Panc1 (cell line): ENCODE measurements at regions not wholly inside any gene's neighbourhood (a gene's known extent, or its start where the extent isn't known, plus 50 kb on each side); places are given as distances from the start of the nearest gene placed in this dataset.

Experiments
- ATAC-seq: fragments of 200-7000 bp; cut with Tn5 transposase; 2 replicates; pipeline ENCODE4 v1.9.1; 2020; ENCODE audit warnings: mild to moderate bottlenecking, moderate library complexity
- BruUV-seq: library from RNA; stranded (reverse); fragments of 400-500 nt; replicated peaks from 2 replicates; lab custom pipeline; 2021; lab: Mats Ljungman, UMichigan
- CTCF ChIA-PET: fragments of 300-600 bp; sonication (Branson Sonifier 250); formaldehyde crosslinking; loops from one replicate; lab custom pipeline; 2022; ENCODE audit warnings: antibody characterized with exemption; lab: Charles Lee
- POLR2A ChIA-PET: fragments of 300-600 bp; sonication (Branson Sonifier 250); formaldehyde crosslinking; loops from one replicate; lab custom pipeline; 2022; ENCODE audit warnings: antibody characterized with exemption; lab: Charles Lee
- DNase-seq: peaks from one replicate; pipeline ENCODE4 v3.0.0-alpha.2; 2010; ENCODE audit warnings: low read depth, low spot score
- H3K27ac ChIP-seq: 2 replicates; pipeline ENCODE4 v1.5.1; 2011; ENCODE audit warnings: mild to moderate bottlenecking, low read length, inconsistent platforms
- H3K27me3 ChIP-seq: fragments of 200-500 bp; sonication (Bioruptor generic); 2 replicates; pipeline ENCODE4 v1.6.0; 2014; ENCODE audit warnings: low read length, inconsistent platforms; ENCODE audit not compliant: control insufficient read depth, insufficient read depth
- H3K36me3 ChIP-seq: fragments of 200-500 bp; sonication (Bioruptor generic); 2 replicates; pipeline ENCODE4 v1.5.1; 2014; ENCODE audit warnings: inconsistent platforms, mild to moderate bottlenecking, low read length, moderate library complexity; ENCODE audit not compliant: control insufficient read depth, insufficient read depth
- H3K4me1 ChIP-seq: 2 replicates; pipeline ENCODE4 v1.5.1; 2011; ENCODE audit warnings: inconsistent platforms, mild to moderate bottlenecking, low read length, moderate library complexity; ENCODE audit not compliant: control insufficient read depth, insufficient read depth
- H3K4me3 ChIP-seq, 2 experiments: 2 replicates each; pipeline ENCODE4 v1.5.1; 2011 to 2012; ENCODE audit warnings: low read depth in 2 of 2, low read length in 2 of 2, mild to moderate bottlenecking in 2 of 2, inconsistent platforms in 1 of 2, moderate library complexity in 1 of 2
- H3K9me3 ChIP-seq: fragments of 200-500 bp; sonication (Bioruptor generic); 2 replicates; pipeline ENCODE4 v1.5.1; 2014; ENCODE audit warnings: low read depth, mild to moderate bottlenecking, inconsistent platforms, low read length, moderate library complexity; ENCODE audit not compliant: control insufficient read depth, insufficient read depth
- POLR2AphosphoS5 ChIP-seq: IDR thresholded peaks from 2 replicates; pipeline ENCODE4 v1.6.1; 2012; ENCODE audit warnings: mild to moderate bottlenecking, low read depth, low read length, moderate library complexity
- SIN3A ChIP-seq: IDR thresholded peaks from 2 replicates; pipeline ENCODE4 v1.6.1; 2012; ENCODE audit warnings: low read depth, mild to moderate bottlenecking, low read length, moderate library complexity, borderline replicate concordance; ENCODE audit not compliant: insufficient read depth
- TCF7L2 ChIP-seq: IDR thresholded peaks from 2 replicates; pipeline ENCODE4 v1.6.1; 2011; ENCODE audit warnings: mild to moderate bottlenecking, low read depth, low read length, inconsistent platforms
- in situ Hi-C: cut with HindIII; loops from 2 replicates; pipeline ENCODE4 v1.10.0; 2016; ENCODE audit warnings: low sequenced_read_pairs, low pct_unique_long_range_greater_than_20kb
- intact Hi-C: fragments of 100-400 bp; cut with micrococcal nuclease; formaldehyde crosslinking; loops from one replicate; pipeline ENCODE4 v1.10.0; 2022; ENCODE audit not compliant: unreplicated experiment
- TF ChIP-seq, protein P1 (sequence below), 2 experiments: IDR thresholded peaks; 2 replicates each; pipeline ENCODE4 v1.6.1; 2011 to 2012; ENCODE audit warnings: low read depth in 2 of 2, control low read depth in 1 of 2, low read length in 1 of 2, mild to moderate bottlenecking in 1 of 2, moderate library complexity in 1 of 2; ENCODE audit not compliant: insufficient read depth in 1 of 2
- TF ChIP-seq, protein P2 (sequence below): fragments of 450-650 bp; IDR thresholded peaks from 2 replicates; pipeline ENCODE4 v1.5.1; 2017; ENCODE audit warnings: mild to moderate bottlenecking

DNA sequence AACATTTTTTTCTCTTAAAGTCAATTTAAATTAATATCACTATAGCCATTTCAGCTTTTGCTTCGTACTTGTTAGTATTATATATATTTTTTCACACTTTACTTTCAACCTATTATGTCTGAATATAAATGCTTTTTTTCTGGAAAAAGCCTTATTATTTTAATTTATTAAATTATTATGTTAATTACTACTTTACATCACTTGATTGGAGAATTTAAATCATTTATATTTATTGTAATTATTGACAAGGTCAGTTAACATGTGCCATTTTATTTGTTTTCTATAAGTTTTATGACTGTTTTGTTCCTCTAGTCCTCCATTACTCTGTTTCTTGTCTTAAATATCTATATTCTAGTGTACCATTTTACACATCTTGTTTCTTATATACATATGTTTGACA, 1333.4 kb upstream of the MIR17HG start:
- no peak overlapping the region for H3K4me3 ChIP-seq
- TF ChIP-seq SIN3A (no peak), POLR2AphosphoS5 (no peak), TCF7L2 (no peak)
- TF ChIP-seq, protein P1, sequence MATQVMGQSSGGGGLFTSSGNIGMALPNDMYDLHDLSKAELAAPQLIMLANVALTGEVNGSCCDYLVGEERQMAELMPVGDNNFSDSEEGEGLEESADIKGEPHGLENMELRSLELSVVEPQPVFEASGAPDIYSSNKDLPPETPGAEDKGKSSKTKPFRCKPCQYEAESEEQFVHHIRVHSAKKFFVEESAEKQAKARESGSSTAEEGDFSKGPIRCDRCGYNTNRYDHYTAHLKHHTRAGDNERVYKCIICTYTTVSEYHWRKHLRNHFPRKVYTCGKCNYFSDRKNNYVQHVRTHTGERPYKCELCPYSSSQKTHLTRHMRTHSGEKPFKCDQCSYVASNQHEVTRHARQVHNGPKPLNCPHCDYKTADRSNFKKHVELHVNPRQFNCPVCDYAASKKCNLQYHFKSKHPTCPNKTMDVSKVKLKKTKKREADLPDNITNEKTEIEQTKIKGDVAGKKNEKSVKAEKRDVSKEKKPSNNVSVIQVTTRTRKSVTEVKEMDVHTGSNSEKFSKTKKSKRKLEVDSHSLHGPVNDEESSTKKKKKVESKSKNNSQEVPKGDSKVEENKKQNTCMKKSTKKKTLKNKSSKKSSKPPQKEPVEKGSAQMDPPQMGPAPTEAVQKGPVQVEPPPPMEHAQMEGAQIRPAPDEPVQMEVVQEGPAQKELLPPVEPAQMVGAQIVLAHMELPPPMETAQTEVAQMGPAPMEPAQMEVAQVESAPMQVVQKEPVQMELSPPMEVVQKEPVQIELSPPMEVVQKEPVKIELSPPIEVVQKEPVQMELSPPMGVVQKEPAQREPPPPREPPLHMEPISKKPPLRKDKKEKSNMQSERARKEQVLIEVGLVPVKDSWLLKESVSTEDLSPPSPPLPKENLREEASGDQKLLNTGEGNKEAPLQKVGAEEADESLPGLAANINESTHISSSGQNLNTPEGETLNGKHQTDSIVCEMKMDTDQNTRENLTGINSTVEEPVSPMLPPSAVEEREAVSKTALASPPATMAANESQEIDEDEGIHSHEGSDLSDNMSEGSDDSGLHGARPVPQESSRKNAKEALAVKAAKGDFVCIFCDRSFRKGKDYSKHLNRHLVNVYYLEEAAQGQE (IDR thresholded peaks at IDR 0.05; ENCODE audit: insufficient read depth in 1 of 2, low read depth in 2 of 2, low read length in 1 of 2), result no peak
- TF ChIP-seq, protein P2, sequence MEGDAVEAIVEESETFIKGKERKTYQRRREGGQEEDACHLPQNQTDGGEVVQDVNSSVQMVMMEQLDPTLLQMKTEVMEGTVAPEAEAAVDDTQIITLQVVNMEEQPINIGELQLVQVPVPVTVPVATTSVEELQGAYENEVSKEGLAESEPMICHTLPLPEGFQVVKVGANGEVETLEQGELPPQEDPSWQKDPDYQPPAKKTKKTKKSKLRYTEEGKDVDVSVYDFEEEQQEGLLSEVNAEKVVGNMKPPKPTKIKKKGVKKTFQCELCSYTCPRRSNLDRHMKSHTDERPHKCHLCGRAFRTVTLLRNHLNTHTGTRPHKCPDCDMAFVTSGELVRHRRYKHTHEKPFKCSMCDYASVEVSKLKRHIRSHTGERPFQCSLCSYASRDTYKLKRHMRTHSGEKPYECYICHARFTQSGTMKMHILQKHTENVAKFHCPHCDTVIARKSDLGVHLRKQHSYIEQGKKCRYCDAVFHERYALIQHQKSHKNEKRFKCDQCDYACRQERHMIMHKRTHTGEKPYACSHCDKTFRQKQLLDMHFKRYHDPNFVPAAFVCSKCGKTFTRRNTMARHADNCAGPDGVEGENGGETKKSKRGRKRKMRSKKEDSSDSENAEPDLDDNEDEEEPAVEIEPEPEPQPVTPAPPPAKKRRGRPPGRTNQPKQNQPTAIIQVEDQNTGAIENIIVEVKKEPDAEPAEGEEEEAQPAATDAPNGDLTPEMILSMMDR, result no peak
- H3K36me3 ChIP-seq, result no peaks in the 10 kb centered on the region
- ATAC-seq, result no peak
- intact Hi-C loops, result no loop called here
- no peaks in the 10 kb centered on the region for H3K9me3 ChIP-seq
- H3K27ac ChIP-seq, result no peak overlapping the region
- no peaks in the 10 kb centered on the region for H3K4me1 ChIP-seq
- ChIA-PET POLR2A (no interaction called here), CTCF (no interaction called here)
- in situ Hi-C loops, result no loop called here
- no TSS peak for BruUV-seq
- no peaks in the 10 kb centered on the region for H3K27me3 ChIP-seq
- DNase-seq, result no peak

DNA sequence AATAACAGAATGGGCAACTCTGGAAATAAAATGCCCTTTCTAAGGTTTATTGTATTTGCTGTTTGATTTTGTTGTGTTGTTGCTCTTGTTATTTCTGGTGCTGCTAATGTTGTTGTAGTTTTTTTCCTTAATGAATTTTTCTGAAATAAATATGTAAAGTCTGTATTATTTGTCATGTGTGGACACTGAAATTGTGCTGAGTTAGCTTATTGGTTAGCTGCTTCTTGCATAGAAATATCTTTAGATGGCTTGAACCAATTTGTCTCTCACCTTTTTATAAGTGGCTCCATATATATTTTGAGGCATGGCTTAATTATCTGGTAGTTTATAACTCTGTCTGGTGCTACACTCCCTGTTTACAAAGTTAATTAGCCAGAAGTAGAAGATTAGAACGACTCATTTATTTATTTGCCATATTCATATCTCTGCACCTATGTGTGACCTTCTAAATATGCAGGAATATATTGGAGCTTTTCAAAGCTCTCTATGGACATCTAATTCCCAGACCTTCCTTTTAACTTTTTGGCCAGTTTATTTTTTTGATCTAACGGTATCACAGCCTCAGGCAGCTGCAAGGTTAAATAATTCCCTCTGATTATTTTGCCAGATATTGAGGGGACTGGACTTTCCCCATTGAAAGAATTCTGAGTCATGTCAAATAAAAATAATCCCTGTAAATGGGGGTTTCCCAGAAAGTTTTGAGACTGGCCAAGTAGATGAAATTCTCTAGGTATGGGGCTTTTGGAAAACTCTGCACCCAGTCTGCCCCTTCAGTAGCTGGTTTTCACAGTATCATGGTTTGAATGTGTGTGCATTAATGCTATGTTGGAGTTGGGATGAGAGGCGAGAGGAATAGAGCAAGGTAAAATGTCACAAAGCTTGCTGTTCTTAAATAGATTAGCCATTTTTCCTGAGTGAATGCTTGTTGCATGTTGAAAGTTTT, 1331.7 kb upstream of the MIR17HG start:
- in situ Hi-C loops, result no loop called here
- intact Hi-C loops, result no loop called here
- Histone ChIP-seq H3K4me1 (no peaks in the 10 kb centered on the region), H3K36me3 (no peaks in the 10 kb centered on the region), H3K4me3 (no peak overlapping the region), H3K27ac (peak overlapping the region; percentile 29; the same call in 1 of the 2 replicates), H3K27me3 (no peaks in the 10 kb centered on the region), H3K9me3 (no peaks in the 10 kb centered on the region)
- DNase-seq (no peak), ATAC-seq (peak; percentile 80)
- no TSS peak for BruUV-seq
- CTCF ChIA-PET, result no interaction called here
- TF ChIP-seq SIN3A (no peak), POLR2AphosphoS5 (no peak), TCF7L2 (peak; percentile 72; the same call in 1 of the 2 replicates)
- TF ChIP-seq, protein P1 (IDR thresholded peaks at IDR 0.05; ENCODE audit: insufficient read depth in 1 of 2, low read depth in 2 of 2, low read length in 1 of 2), result no peak
- TF ChIP-seq, protein P2, result no peak
- POLR2A ChIA-PET, result no interaction called here
